H4 (cell line): ENCODE measurements at regions not wholly inside any gene's neighbourhood (a gene's known extent, or its start where the extent isn't known, plus 50 kb on each side); places are given as distances from the start of the nearest gene placed in this dataset.

Source experiments
- DNase-seq: peaks from one replicate; pipeline ENCODE4 v3.0.0-alpha.2; 2015; ENCODE audit warnings: low spot score

DNA sequence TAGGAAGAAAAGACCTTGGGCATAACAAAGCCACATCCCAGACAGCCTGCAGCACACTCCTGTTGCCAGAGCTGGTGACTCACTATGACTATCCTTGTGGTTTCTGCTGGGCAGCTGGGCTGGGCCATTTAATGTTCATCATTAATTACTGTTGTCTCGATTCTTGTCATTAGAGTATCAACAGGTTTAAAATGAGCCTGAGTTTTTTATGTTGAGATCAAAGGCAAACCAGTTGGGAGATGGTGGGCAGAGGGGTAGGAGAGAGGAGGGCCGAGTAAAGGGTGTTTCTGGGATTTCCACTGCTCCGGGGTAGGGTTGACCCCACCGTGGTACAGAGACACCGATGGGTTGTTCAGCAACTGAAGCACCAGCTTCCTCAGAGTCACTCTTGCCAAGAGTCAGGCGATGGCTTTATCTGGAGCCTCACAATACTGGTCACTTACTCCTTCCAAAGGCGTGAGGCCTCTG, 128.7 kb upstream of the LYZL1 start:
- peak; percentile 80 for DNase-seq

DNA sequence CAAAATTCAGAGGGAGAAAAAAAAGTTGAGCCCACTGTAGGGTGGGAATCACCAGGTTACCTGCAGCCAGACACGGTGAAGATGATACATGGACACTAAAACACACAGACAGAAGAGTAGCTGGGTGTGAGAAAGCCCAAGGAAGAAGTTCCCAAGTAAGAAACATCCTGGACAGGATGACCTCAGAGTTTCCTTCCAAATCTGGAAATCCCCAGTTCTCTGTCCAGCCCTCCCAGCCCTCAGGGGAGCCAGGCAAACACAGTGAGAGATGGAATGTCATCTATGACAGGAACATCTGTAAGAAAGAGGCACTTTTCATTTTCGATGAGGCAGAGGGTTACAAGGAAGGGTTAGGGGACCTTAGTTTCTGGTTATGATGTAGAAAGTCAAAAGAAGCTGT, 125.1 kb upstream of the LYZL1 start:
- DNase-seq = no peak

DNA sequence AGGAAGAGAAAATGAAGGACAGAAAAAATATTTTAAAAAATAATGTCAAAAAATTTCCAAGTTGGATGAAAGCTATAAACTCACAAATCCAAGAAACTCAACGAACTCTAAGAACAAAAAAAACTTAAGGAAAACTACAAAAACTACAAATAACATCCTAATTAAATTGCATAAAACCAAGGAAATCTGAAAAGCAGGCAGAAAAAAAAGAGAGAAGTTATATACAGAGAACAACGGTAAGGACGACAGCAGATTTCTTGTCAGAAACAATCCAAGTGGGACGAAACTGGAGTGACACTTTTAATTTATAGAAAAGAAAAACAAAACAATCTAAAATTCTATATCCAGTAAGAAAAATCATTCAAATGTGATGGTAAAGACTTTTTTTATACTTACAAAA, 122.2 kb upstream of the LYZL1 start:
- DNase-seq = no peak

DNA sequence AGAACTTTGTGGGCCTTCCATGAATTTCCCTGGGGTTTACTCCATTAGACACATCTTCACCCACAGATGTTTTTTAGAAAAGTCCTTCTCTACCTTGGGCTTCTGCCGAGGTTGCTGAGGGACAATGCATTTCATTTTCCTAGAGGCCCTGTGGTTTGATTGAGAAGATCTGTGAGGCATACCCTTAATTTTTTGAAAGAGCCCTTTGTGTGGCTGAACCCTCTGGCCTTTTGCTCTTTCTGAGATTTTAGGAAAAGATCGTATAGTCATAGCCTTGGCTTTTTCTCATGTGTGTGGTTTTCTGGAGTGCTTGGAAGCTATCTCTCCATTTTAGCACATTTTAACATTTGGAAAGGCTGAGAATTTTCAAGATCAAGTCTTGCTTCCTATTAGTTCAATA, 119.8 kb upstream of the LYZL1 start:
- no peak for DNase-seq

DNA sequence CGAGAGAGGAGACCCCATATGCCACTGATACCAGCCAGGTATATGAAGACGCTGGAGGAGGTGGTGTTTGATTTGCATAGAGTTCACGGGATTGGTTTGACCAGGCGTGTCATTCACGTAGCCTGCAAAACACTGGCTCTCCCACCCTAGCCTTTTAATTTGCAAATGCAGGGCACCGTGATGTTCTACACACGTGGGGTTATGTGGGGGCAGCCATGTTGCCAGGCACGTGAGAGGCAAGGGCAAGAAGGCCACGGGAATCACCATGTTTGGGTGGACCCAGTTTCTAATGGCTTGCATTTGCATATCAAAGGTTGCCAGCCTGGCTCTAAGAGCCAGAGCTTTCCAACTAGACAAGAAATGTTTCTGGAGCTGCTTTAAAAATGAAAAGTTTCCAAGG, 117.2 kb upstream of the LYZL1 start:
- DNase-seq = no peak

DNA sequence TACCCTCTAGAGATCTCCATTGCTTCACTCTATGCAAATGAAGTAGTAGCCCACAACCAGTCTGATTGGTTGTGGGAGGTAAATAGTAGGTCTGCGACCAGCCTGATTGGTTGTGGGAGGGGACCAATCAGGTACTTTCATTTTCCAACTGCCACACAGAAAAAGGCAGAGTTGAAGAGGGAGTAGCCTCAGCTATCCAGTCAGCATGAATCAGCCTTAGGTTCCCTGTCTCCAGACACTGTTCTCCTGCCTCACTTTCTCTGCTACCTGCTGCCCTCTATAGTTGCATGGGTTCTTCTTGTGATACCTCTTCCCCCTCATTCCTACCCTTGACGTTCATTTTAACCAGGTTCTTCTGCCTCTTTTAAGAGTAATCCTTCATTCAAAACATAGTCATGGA, 114.5 kb upstream of the LYZL1 start:
- DNase-seq = no peak

DNA sequence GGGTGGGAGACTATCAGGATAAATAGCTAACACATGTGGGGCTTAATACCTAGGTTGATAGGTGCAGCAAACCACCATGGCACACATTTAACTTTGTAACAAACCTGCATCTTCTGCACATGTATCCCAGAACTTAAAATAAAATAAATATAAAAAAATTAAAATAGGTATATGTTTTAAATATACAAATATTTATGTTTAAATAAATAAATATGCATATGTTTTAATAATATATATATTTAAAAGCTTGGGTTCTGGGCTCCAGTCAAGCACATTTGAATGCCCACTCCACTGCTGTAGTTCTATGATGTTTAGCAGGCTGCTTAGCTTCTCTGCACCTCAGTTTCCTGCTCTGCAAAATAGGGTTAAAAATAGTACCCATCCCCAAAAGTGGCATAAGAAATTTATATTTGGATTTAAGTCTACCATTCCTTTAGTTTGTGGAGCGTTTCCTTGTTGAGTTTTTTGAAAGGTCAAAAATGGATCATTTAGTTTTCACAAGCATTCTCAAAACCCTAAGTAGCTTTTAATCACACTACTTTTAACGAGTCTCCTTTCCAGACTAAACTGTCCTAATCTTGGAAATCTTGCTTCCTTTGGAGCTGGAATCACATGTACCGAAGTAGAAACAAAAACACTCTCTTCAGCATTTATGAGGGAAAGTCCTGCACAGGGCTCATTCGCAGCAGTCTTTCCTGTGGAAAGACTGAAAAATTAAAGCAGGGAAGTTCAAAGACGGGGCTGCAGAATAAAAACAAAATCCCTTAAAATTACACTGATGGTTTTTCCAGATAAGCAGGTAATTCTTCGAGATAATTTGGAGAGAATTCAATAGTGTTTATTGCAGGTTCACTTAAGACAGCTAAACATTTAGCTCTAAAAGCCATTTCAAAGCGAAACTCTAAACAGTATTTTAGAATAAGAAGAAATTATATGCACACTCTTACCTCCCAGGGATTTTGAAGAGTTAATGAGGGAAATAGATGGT, 111.7 kb upstream of the LYZL1 start:
- DNase-seq = no peak

DNA sequence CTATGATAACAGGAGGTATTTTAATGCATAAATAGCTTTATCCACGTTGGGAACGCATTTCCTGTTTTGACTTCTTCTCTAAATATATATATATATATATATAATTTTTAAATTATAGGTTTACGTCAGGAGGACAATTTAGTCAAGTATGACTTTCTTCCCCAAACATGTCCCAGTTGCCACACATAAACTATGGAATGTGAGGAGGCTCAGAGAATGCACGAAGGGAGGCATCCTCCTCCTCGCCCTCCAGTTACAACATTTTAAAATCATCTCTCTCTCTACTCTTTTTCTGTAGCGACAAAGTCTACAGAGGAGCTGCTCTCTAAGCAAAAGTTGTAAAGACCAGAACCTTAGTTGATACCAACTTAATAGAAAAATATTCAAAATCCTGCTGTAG, 106.9 kb upstream of the LYZL1 start:
- no peak for DNase-seq

DNA sequence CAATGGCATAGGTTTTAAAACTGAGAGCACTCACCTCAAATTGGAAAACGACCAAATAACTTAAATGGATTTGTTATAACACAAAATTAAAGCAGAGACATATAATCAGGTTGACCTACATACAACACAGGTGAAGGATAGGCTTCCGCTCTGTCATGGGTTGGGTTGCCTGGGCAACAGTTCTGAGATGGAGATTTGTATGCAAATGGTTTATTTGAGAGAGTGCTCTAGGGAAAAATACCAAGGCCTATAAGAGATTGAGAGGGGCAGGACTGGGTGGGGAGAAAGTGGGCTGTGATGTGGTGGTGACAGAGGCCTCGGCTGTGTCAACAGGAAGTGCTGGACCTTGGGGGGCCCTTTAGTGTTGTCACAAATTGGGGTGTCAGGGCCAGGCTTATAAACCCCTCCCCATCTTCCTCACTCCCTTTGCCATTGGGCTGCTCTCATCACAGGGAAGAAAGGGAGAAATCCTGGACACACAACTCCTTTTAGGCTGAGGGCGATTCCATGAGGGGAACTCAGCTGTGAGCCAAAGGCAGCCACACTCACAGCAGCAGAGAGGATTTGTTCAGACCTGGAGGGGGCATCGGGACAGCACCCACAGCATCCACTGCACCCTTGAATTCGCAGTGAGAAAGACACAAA, 105.4 kb upstream of the LYZL1 start:
- DNase-seq = no peak

DNA sequence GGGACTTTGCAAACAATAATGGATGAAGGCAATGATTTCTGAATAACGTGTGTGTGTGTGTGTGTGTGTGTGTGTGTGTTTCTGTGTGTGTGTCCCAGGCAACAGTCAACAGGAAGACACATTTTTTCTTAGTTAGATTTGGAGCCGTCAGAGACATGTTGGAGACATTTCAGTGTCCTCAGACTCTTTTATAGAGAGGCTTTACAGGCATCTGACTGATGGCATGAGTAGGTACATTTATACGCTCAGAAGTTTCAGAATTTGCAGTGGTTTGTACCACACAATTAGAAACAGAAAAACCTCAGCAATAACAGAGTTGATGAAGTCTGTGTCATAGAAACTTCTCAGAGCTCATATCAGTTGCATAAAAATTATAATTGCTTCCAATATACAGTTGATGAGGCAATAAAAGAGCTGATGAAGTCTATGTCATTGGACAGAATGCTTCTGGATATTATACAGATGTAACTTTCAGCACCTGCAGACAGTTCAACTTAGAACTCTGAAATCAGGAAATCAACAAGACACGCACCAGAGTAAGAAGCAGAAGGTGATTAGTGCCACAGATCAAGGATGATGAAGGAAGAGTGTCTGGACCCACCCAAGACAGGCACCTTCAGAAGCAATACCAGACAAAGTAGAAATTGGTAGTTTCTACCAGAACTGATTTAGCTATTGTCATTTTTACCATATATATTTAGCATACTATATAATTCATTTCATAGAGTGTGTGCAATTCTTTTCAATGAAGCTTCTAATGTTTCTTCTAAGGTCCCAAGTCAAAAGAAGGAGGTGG, 104.5 kb upstream of the LYZL1 start:
- no peak for DNase-seq

DNA sequence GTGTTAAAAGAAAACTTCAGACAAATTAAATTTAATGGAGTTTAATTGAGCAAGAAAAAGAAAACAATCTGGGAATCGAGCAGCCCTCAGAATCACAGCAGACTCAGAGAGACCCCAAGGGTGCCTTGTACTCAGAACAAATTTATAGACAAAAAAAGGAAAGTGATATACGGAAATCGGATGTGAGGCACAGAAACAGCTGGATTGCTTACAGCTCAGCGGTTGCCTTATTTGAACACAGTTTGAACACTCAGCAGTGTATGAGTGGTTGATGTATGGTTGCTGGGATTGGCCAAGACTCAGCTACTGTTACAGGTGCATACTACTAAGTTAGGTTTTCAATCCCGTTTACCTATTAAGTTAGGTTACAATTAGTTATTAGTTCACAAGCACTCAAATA, 103.8 kb upstream of the LYZL1 start:
- DNase-seq = no peak

DNA sequence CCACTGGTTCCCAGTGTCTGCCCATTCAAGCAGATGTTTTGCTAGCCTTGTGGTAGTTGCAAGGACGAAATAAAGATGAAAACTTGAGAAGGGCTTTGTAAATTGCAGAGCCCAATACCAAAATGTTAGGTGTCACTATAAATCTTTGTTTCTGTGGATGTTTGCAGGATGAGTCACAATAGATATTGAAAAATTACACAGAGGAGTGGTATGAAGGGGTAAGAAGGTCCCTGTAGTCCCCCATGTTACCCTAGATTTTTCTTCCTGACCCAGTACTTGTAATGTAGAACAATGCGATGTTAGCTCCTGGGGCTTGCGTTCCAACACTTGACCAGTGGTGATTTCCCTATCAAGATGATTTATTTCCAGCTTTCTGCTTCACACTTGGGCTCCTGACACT, 102.6 kb upstream of the LYZL1 start:
- DNase-seq = no peak

DNA sequence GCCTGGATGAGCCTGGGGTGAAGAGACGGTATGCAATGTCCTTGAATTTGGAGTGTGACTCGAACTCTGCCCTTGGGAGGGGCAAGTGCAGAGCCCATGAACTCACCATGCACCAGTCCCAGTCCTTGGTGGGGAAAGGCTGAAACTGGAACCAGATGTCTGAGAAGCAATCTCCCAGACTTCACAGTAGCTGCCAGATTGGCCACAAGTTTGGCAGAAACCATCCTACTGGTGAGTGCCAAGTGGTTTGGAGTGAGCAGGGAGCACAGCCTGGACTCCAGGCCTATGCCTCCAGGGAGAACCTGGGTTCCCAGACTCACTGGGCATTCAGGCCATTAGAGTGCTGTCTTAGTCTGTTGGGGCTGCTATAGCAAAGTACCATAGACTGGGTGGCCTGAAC, 99.6 kb upstream of the LYZL1 start:
- peak; percentile 40 for DNase-seq

DNA sequence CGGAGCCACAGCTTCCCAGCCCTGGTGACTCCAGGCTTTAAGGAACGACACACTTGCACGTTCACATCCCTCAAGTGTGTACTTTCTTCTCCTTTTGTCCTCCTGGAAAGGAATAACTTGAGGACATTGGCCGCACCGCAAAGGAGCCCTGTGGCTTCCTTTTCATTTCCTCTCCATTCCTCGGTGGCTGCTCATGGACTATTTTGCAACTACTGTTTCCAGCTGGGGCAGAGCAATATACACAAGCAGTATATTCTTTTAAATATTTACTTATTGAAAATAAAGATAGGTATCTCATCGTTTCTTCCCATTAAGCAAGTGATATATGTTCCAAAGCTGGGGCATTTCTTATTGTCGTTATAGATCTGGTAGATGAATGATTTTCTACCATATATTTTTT, 97.2 kb upstream of the LYZL1 start:
- peak; percentile 35 for DNase-seq

DNA sequence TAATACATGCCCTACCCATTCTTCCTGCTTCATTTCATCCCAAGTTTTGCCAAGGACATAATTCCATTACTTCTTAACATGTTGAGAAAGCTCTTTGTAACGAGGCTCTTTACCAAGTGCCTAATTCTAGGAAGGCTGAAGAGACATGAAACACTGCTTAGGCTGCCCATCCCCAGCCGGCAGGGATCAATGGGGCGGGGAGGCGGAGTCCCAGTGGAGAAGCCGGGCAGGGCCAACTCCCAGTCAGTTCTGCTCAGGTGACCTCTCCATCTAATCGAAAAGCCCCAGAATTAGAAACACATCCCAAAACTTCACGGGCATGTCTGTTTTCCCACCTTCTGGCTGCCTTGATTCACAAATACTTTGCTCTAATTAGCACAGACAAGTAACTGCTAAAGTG, 89.5 kb upstream of the LYZL1 start:
- no peak for DNase-seq

DNA sequence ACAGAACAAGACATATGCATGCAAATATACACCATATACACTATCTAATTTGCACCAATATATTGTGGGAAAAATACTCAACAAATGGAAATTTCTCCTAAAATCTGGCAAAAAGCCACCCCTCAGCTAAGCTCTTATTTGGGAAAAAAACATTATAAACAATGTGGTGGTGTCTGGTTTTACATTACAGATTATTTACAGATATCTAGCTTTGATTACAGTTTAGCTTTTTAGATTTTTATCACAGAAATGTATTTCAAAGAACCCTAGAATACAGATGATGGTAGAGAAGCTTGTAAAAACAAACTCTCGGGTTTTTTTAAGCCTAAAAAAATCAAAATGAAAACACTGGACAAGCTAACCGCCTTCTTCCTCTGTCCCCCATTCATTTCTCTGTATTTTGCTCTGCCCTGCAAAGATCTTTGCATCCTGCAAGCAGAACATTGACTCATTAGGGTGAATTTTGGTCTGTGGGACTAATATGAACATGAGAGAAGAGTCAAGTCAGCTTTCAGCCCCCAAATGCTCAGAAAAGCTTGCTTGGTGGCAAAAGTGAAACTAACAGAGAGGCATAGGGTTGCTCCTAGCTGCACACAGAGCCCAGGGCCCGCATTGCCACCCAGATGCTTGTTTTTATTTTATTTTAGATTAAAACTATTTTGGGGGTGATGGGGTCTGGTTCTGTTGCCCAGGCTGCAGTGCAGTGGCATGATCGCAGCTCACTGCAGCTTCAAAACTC, 88.8 kb upstream of the LYZL1 start:
- DNase-seq = peak; percentile 10

DNA sequence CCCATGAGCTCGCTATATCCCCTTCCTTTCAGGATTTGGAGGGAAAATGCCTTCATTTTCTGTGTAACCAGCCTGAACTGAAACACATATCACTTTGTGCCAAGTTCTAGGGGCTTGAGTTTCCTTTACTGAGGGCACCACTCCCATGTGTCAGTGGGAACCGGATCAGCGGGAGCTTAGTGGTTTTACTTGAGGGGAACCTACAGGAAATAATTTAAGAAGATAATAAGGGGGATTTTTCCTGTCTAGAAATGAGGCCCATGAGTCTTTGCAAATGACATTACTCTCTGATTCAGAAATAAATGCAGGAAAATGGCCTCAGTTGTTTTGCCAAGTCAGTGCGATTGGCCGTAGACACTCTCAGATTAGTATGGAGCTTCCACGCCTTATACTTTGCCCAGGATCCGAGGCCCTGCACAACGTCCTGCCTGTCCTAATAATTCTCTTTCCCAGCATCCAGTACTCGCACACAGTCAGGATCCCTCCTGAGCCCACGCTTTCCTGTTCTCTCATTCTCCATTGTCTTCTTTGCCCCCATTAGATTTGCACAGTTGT, 86.4 kb upstream of the LYZL1 start:
- no peak for DNase-seq

DNA sequence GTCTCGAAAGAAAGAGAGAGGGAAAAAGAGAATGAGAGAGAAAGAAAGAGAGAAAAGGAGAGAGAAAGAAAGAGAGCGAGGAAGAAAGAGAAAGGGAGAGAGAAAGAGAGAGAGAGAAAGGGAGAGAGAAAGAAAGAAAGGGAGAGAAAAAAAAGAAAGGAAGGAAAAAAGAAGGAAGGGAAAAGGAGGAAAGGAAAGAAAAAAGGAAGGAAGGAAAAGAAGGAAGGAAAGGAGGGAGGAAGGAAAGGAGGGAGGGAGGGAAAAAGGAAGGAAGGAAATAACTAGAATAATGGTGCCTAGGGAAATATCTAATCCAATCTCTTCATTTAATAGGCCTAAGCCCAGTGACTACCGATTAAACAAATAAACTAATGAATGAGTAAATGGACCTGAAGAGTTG, 85.4 kb upstream of the LYZL1 start:
- DNase-seq = no peak

DNA sequence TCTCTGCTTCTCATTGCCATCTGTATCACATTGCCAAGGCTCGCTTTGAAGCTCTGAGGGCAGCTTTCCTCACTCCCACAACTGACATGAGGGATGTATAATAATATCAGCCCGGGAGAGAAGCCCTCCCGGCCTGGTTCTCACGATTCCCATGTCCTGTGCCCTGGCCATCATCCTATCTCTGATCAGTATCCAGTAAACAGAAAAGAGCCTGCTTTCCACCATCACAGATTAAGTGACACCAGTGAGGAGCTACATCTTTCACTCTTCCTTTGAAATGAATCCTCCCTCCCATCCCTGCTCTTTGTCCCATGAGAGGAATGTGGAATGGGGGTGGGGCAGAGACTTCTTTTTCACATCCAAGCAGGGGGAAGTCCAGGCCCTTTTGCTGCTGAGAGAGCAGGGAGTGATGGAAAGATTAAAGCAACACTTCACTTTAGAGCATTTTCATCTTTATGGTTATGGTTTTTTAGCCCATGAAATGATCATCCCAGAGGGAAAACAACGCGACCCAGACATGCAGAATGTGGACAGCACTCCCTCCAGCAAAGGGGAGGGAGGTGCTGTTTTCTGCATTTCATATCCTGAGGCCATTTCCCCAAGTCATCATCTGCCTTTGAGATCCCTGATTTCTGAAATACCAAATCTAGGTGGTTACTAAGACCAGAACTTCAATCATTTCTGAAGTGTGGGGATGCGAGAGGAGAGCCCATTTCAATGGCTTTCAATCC, 84.6 kb upstream of the LYZL1 start:
- no peak for DNase-seq

DNA sequence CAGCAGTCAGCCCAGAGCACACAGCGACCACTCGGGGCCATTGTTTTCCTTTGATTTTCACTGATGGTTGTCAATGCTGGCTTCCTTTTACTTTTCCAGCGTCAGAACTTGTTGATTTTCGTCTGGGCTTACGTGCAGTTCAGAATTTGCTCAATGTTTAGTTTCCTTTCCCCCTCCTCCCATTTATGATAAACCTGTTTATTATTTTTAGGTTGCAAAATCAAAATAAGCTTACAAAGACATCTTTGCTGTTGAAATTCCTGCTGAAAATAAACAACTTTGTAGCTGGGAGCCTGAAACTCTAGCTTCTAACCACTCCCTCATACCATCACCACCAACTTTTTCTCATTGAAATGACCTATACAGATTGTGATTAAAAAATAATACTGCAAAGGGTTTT, 83.1 kb upstream of the LYZL1 start:
- no peak for DNase-seq

DNA sequence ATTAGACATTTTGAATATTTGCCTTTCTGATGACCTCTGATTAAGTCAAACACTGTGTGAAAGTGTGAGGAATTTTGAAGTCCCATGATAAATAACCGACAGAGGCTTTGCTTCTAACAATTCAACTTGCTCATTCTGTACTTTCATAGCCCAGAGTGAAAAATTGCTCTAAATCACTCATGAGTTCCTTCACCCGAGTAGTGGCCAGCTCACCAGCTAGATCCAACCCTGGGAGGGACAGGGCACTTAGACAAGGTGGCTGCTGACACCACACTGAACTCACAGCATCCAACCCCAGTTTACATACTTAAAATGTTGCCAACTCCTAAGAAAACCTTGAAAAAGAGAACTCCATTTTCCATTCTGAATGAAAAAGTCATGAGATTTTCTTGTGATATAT, 80.0 kb upstream of the LYZL1 start:
- no peak for DNase-seq
